NOMO-1 treated with dmso at 0.1 percent for 144 hours (cell line): ENCODE measurements at regions not wholly inside any gene's neighbourhood (a gene's known extent, or its start where the extent isn't known, plus 50 kb on each side); places are given as distances from the start of the nearest gene placed in this dataset.
"Not testable (repeated sequence)": the region's sequence is repeated elsewhere in the genome, so short reads cannot be mapped to it uniquely, and the experiment has no call there.

Experiments
- DNase-seq: peaks from one replicate; lab custom pipeline; 2025; ENCODE audit not compliant: unreplicated experiment; lab: John Stamatoyannopoulos, UW

DNA sequence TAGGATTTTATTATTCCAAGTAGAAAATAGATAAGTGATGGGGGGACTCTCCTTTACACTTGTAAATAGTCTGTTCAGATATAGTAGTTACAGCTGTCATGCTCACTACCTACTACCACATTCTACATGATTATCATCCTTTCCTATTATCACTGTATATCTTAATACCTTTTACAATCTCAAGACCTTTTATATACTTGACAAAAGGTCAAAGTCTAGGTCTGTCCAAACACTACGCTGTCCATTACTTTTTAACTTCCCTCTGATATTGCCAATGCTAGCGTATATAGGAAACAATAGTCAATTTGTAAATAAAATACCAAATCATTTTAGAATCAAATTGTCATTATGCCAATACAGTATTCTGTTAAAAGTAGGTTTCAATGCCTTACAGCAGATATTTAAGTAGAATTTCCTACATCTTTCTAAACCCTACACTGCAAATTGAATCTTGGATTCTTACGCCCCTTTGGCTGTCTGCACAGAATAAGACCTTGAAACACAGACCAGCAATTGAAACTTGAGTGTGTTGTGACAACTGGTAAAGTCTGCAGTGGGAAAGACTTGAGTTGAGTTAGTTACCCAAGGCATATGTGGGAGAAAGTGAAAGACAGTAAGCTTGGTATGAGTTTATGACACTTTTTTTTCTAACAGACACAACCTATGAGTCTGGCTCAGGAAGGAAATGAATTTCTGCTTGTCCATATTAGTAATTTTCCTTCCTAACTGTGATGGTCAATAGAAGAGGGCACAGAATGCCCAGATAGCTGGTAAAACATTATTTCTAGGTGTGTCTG, 827.6 kb upstream of the ACO1 start:
- DNase-seq: no peak

DNA sequence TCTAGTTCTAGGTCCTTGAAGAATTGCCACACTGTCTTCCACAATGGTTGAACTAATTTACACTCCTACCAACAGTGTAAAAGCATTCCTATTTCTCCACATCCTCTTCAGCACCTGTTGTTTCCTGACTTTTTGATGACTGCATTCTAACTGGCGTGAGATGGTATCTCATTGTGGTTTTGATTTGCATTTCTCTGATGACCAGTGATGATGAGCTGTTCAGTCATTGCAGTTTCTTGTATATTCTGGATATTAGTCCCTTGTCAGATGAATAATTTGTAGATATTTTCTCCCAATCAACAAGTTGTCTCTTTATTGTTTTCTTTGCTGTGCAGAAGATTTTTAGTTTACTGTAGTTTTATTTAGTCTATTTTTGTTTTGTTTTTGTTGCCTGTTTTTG, 812.3 kb upstream of the ACO1 start:
- not testable (repeated sequence) for DNase-seq

- DNase-seq: no peak
These were observed 810.9 kb upstream of the ACO1 start for GRCh38 chr9:31573561-31573960.

DNA sequence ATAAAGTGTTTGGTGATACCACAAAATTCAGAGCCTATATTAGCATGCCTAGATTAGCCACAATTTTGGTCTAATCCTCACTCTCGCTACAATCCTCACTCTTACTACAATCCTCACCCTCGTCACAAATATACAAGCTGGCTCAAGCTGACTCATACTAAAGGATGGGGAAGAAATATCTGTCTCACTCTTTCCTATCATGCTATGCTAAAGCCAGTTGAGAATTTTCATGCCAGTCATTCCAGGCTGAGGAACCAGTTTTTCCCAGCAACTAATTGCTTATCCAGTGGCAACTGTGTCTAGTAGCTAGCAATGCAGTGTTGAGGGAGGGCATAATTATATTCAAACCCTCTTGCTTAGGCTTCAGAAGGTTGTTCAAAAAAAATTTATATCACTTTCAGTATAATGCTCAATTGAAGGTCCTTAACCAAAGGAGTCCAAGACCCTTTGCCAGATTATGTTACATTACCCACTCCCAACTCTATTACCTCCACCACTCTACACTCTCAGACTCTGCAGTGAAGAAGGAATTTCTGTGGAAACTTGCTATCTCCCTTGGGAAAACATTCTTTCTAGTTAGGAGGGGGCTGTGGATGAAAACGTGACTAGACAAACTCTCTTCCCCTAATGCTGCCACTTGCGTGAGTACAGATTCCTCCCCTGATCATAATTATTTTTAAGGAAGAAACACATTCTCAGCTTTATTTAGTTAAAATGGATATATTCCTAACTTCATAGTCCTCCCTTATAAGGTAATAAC, 810.3 kb upstream of the ACO1 start:
- no peak for DNase-seq

GRCh38 chr9:31582071-31582470, 802.4 kb upstream of the ACO1 start:
- DNase-seq: no peak

DNA sequence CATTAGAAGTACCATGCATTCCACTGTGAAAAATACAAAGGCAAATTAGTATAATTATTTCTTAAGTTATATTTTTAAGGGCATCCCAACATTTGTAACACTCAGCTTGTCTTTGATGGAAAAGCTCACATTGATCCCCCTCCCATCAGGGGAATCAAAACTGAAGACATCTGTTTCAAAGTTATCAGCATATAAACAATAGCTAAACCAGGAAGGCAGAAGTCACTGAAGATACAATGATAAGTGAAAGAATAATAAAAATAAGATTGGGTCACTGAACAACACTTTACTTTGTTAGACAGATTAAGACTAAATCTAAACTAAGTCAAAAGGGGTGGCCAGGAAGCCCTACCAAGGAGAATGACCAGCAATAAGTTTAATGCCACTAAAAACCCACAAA, 801.9 kb upstream of the ACO1 start:
- DNase-seq: no peak

DNA sequence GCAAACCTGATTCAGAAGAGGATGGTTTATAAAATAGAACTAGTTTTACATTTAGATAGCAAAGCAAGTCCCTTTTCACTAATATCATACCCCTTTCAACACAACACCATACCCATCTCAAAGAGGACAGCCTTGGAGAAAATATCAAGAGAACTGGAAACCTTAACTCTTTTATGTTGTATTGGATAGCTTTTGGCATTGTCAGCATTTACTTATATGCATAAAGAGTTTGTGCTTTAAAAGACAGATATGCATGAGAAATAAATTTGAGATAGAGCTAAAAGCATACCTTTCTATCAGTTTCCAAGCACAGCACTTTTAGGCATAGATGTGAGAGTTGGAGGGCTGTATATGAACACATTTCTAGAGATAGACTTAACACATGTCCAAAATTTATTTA, 799.3 kb upstream of the ACO1 start:
- DNase-seq: no peak

DNA sequence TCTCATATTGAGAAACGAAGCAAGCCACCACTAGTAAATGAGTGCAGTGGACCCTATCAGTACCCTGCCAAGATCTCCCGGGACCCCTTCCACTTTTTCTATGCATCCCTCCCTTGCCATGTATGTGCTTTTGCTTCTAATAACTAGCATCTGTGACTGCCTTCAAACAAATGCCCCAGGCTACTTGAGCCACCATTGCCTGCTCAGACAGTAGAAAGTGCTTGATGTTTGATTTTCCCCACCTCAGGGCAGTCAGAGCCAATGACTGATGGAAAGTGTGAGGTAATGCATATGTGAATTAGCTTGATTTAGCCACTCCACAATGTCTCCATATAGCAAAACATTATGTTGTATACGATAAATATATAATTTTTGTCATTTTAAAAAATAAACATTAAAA, 797.3 kb upstream of the ACO1 start:
- no peak for DNase-seq

DNA sequence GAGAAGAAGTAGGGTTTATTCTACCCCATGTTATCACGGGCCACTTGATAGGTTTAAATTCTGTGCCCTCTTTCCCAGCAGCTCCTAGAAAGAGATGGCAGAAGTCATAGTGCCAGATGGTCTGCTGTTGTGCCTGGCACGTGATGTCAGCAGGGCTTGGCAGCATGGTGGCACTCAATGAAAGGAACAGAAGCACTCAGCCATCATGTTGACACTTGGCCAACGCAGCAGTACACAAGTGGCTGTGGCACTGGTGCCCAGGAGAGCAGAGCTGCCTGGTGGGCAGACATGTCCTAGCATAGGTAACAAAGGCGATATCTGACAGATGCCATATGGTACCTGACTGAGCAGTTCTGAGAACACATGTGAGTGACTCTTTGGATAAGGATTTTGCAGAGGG, 796.4 kb upstream of the ACO1 start:
- DNase-seq: no peak

- no peak for DNase-seq
These were observed 795.7 kb upstream of the ACO1 start for GRCh38 chr9:31588756-31589155.

DNA sequence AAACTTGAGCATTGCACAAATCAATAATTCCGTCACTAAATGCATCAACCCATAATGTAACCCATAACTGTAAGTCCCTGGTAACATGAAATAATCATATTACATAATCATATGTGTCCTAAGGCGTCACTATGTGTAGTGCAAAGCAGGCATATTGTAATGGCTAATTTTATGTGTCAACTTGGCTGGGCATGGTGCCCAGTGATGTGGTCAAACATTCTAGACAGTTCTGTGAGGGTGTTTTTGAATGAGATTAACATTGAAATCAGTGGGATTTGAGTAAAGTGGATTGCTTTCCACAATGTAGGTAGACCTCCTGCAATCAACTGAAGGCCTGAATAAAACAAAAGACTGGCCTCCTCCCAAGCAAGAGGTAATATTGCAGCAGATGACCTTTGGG, 794.4 kb upstream of the ACO1 start:
- DNase-seq: no peak

DNA sequence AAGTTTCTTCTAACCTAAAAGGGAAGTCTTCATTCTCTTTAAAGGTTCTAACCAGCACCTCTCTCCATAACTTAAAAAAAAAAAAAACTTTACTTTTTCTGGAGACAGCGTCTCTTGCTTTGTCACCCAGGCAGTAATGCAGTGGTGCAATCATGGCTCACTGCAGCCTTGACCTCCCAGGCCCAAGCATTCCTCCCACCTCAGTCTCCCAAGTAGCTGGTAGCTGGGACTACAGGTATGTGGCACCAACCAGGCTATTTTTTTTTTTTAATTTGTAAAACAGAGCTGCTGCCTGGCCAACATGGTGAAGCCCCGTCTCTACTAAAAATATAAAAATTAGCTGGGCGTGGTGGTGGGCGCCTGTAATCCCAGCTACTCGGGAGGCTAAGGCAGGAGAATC, 787.4 kb upstream of the ACO1 start:
- not testable (repeated sequence) for DNase-seq

DNA sequence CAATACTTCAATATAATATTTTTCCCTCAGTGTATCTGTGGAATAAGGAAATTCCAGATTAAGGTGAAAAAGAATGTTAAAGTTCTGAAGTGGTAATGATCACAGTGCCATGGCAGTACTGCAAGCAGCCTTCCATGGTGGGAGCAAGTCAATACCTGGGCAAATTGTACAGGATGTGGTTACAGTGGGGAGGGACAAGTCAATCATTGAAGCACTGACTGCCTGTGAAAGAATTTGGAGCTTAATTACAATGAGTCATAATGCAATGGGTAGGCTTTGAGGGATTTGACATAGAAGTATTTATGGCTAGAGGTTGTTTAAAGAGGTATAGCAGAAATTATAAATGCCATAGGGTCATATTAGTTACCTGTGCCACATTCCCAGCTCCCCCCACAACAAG, 786.5 kb upstream of the ACO1 start:
- DNase-seq: no peak

- DNase-seq: no peak
These were observed 782.8 kb upstream of the ACO1 start for GRCh38 chr9:31601666-31602065.

- no peak for DNase-seq
These were observed 779.9 kb upstream of the ACO1 start for GRCh38 chr9:31604531-31604930.

DNA sequence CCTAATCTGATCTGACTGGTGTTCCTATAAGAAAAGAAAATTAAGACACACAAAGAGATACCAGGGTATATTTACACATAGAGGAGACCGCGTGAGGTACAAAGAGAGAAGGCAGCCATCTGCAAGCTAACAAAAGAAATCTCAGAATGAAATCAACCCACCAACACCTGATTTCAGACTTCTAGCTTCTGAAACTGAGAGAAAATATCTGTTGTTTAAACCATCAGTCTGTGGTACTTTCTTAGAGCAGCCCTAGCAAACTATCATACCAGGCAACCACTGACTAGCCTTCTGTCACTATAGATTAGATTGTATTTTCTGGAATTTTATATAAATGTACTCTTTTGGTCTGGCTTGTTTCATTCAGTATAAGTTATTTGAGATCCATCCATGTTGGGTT, 779.3 kb upstream of the ACO1 start:
- no peak for DNase-seq

- DNase-seq: no peak
These were observed 777.8 kb upstream of the ACO1 start for GRCh38 chr9:31606678-31607077.

- no peak for DNase-seq
These were observed 776.0 kb upstream of the ACO1 start for GRCh38 chr9:31608416-31608815.

- DNase-seq: no peak
These were observed 775.6 kb upstream of the ACO1 start for GRCh38 chr9:31608881-31609280.

GRCh38 chr9:31612336-31613030, 772.0 kb upstream of the ACO1 start:
- no peak for DNase-seq

DNA sequence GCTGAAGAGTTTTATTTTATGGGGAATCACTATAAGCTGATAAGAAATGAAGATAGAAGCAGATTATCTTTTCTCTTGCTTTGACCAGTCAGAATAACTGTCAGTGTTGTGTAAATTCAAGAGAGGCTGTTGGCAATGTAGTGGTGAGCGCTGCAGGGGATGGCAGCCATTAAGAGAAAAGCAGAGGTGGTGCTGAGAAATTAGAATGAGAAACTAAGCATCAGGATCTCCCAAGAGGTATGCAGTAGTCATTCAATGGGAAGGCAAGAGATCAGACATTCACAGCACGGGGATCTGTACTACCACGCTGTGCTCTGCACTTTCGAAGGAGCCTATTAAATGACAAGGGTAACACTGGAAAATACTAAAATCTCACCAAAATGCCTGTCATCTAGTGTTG, 768.5 kb upstream of the ACO1 start:
- DNase-seq: no peak

- DNase-seq: no peak
These were observed 760.9 kb upstream of the ACO1 start for GRCh38 chr9:31623511-31623910.
